Esophagus squamous epithelium (tissue), 5 donors: ENCODE measurements at regions not wholly inside any gene's neighbourhood (a gene's known extent, or its start where the extent isn't known, plus 50 kb on each side); places are given as distances from the start of the nearest gene placed in this dataset.
"Not testable (repeated sequence)": the region's sequence is repeated elsewhere in the genome, so short reads cannot be mapped to it uniquely, and the experiment has no call there.

ENCODE experiments used
- DNase-seq: peaks from one replicate; lab custom pipeline; 2025; lab: John Stamatoyannopoulos, UW
- H3K27ac ChIP-seq, 4 donors: fragments of 200-600 bp; sonication (generic); one replicate each; pipeline ENCODE4 v1.5.1; 2016 to 2019; ENCODE audit warnings: mild to moderate bottlenecking in 1 of 4
- H3K27me3 ChIP-seq, 4 donors: fragments of 200-600 bp; sonication (generic); 1 replicate in 3 of 4; 2 replicates in 1 of 4; pipeline versions ENCODE4 v1.5.1 to v1.6.0; 2017 to 2021; ENCODE audit warnings: antibody characterized with exemption in 1 of 4
- H3K36me3 ChIP-seq, 3 donors: fragments of 200-600 bp; sonication (generic); one replicate each; pipeline ENCODE4 v1.5.1; 2016 to 2019
- H3K4me1 ChIP-seq, 3 donors: fragments of 200-600 bp; sonication (generic); one replicate each; pipeline ENCODE4 v1.5.1; 2017 to 2019
- H3K4me3 ChIP-seq, 4 donors: fragments of 200-600 bp; sonication (generic); 1 replicate in 3 of 4; 2 replicates in 1 of 4; pipeline ENCODE4 v1.5.1; 2016 to 2019; ENCODE audit warnings: mild to moderate bottlenecking in 2 of 4, moderate library complexity in 1 of 4
- H3K9me3 ChIP-seq, 3 donors: fragments of 200-600 bp; sonication (generic); one replicate each; pipeline ENCODE4 v1.5.1; 2016 to 2019
- POLR2A ChIP-seq, 4 donors: fragments of 450-650 bp; IDR thresholded peaks; one replicate each; pipeline ENCODE4 v1.6.1; 2017; ENCODE audit warnings: antibody characterized with exemption in 4 of 4, mild to moderate bottlenecking in 4 of 4, moderate library complexity in 3 of 4
- WGBS, 2 donors: methylation state at CpG; one replicate each; pipeline ENCODE4 v1.1.5; 2018; 5-methylcytosine and 5-hydroxymethylcytosine counted together
- intact Hi-C: fragments of 100-400 bp; cut with DNase I; formaldehyde crosslinking; loops from one replicate; pipeline ENCODE4 v1.15.0; 2022
- TF ChIP-seq, protein P1 (sequence below), 6 experiments: fragments of 450-650 bp in 4 of 6; fragments of 200-600 bp in 2 of 6; sonication (generic) in 2 of 6; IDR thresholded peaks; one replicate each; pipeline ENCODE4 v1.5.1; 2016 to 2019; ENCODE audit warnings: antibody characterized with exemption in 6 of 6, mild to moderate bottlenecking in 4 of 6, moderate library complexity in 4 of 6
- donor health status: DM: yes; HTN: yes; CAD: no.

DNA sequence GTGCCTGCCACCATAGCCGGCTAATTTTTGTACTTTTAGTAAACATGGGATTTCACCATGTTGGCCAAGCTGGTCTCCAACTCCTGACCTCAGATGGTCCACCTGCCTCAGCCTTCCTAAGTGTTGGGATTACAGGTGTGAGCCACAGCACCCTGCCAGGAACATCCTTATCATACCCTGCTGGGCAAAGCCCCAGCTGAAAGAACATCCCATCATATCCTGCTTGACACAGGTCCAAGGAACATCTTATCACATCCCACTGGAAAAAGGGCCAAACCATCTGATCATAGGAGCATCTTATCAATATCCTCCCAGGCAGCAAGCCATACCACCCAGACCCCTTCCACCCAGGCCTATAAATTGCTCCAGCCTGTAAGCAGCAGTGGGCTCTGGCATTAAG, 1109.2 kb upstream of the CDH8 start:
- Histone ChIP-seq H3K27me3 (no peaks in the 10 kb centered on the region), H3K4me3 (no peak overlapping the region), H3K9me3 (no peaks in the 10 kb centered on the region), H3K4me1 (no peaks in the 10 kb centered on the region), H3K36me3 (no peaks in the 10 kb centered on the region), H3K27ac (no peak overlapping the region)
- no peak for TF ChIP-seq POLR2A (IDR thresholded peaks at IDR 0.05)
- TF ChIP-seq, protein P1, sequence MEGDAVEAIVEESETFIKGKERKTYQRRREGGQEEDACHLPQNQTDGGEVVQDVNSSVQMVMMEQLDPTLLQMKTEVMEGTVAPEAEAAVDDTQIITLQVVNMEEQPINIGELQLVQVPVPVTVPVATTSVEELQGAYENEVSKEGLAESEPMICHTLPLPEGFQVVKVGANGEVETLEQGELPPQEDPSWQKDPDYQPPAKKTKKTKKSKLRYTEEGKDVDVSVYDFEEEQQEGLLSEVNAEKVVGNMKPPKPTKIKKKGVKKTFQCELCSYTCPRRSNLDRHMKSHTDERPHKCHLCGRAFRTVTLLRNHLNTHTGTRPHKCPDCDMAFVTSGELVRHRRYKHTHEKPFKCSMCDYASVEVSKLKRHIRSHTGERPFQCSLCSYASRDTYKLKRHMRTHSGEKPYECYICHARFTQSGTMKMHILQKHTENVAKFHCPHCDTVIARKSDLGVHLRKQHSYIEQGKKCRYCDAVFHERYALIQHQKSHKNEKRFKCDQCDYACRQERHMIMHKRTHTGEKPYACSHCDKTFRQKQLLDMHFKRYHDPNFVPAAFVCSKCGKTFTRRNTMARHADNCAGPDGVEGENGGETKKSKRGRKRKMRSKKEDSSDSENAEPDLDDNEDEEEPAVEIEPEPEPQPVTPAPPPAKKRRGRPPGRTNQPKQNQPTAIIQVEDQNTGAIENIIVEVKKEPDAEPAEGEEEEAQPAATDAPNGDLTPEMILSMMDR (IDR thresholded peaks at IDR 0.05), result no peak
- WGBS, 2 donors, result 89 to 100% methylated on average over 1 of the region's 1 CpG
- intact Hi-C loops, result no loop called here
- no peak for DNase-seq

DNA sequence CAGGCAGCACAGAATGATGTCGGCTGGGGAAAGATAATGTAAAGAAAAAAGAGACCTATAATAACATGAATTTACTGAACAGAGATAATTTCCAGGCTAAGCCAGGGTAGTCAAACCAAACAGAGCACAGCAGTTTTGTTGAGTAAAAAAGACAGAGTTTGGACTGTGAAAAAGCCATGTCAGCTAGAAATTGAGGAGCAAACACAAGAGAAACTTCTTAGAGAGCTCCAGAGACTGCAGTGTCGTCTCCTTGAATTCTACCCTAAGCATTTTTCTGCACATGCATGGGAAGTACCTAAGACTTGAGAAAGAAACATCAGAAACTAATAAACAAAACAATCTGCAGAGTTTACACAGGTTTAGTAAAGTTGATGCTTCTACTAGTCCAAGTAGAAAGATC, 1098.8 kb upstream of the CDH8 start:
- H3K4me3 ChIP-seq, result no peak overlapping the region
- 64 to 67% methylated on average over 2 of the region's 2 CpGs for WGBS, 2 donors
- intact Hi-C loops, result no loop called here

DNA sequence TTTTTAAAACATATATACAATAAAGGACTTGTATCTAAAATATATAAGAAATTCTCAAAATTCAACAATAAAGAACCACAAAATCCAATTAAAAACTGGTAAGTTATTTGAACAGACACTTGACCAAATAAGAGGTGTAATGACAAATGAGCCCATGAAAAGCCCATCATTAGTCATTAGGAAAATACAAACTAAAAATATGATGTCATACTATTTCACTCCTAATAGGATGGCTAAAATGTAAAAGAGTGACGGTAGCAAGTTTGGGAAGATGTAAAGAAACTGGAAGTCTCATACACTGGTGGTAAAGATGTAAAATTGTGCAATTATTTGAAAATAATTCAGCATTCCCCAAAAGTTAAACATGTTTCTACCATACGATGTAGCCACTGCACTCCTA, 1095.3 kb upstream of the CDH8 start:
- no peaks in the 10 kb centered on the region for H3K27me3 ChIP-seq
- no peak overlapping the region for H3K27ac ChIP-seq
- peaks cover 0 to 15% (median 0%) of the 10 kb centered on the region in 3 donors for H3K9me3 ChIP-seq
- H3K36me3 ChIP-seq, result no peaks in the 10 kb centered on the region
- DNase-seq, result no peak
- H3K4me3 ChIP-seq, result no peak overlapping the region
- intact Hi-C loops, result no loop called here
- WGBS, 2 donors, result 62 to 70% methylated on average over 2 of the region's 2 CpGs
- no peaks in the 10 kb centered on the region for H3K4me1 ChIP-seq
- TF ChIP-seq, protein P1 (IDR thresholded peaks at IDR 0.05), result no peak
- no peak for TF ChIP-seq POLR2A (IDR thresholded peaks at IDR 0.05)

More for the DNA sequence above, 1098.8 kb upstream of the CDH8 start:
- no peaks in the 10 kb centered on the region for H3K4me1 ChIP-seq
- DNase-seq, result no peak
- no peaks in the 10 kb centered on the region for H3K36me3 ChIP-seq
- no peak for TF ChIP-seq POLR2A (IDR thresholded peaks at IDR 0.05)
- TF ChIP-seq, protein P1 (IDR thresholded peaks at IDR 0.05), result no peak
- no peaks in the 10 kb centered on the region for H3K27me3 ChIP-seq
- H3K27ac ChIP-seq, result no peak overlapping the region
- H3K9me3 ChIP-seq, result peaks cover 0 to 6% (median 0%) of the 10 kb centered on the region in 3 donors

DNA sequence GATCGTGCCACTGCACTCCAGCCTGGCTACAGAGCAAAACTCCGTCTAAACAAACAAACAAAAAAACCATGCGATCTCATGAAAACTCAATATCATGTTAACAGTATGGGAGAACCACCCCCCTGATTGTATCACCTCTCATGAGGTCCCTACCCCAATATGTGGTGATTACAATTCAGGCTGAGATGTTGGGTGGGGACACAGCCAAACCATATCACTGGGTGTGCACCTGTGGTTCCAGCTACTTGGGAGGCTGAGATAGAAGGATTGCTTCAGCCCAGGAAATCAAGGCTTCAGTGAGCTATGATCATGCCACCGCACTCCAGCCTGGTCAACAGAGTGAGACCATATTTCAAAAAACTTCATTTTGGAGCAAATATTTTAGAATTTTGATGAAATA, 1094.7 kb upstream of the CDH8 start:
- no peaks in the 10 kb centered on the region for H3K4me1 ChIP-seq
- DNase-seq, result no peak
- no peak for TF ChIP-seq POLR2A (IDR thresholded peaks at IDR 0.05)
- TF ChIP-seq, protein P1 (IDR thresholded peaks at IDR 0.05), result no peak
- H3K27me3 ChIP-seq, result no peaks in the 10 kb centered on the region
- WGBS, 2 donors, result 84 to 93% methylated on average over 4 of the region's 4 CpGs
- intact Hi-C loops, result no loop called here
- H3K9me3 ChIP-seq, result peaks cover 0 to 15% (median 0%) of the 10 kb centered on the region in 3 donors
- no peak overlapping the region for H3K27ac ChIP-seq
- no peaks in the 10 kb centered on the region for H3K36me3 ChIP-seq
- H3K4me3 ChIP-seq, result no peak overlapping the region

DNA sequence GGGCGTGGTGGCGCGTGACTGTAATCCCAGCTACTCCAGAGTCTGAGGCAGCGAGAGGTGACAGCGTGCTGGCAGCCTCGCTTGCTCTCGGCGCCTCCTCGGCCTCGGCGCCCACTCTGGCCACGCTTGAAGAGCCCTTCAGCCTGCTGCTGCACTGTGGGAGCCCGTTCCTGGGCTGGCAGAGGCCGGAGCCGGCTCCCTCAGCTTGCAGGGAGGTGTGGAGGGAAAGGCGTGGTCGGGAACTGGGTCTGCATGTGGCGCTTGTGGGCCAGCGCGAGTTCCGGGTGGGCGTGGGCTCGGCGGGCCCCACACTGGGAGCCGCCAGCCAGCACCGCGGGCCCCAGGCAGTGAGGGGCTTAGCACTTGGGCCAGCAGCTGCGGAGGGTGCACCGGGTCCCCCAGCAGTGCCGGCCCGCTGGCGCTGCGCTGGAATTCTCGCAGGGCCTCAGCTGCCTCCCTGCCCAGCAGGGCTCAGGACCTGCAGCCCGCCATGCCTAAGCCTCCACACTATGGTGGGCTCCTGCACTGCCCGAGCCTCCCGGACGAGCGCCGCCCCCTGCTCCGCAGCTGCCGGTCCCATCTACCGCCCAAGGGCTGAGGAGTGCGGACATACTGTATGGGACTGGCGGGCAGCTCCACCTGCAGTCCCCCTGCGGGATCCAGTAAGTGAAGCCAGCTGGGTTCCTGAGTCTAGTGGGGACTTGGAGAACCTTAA, 1093.3 kb upstream of the CDH8 start:
- 91 to 97% methylated on average over 10 to 18 of the region's 46 CpGs for WGBS, 2 donors
- H3K27ac ChIP-seq, result no peak overlapping the region
- no peaks in the 10 kb centered on the region for H3K27me3 ChIP-seq
- H3K36me3 ChIP-seq, result no peaks in the 10 kb centered on the region
- no peak for DNase-seq
- intact Hi-C loops, result no loop called here
- TF ChIP-seq, protein P1 (IDR thresholded peaks at IDR 0.05), result no peak
- no peak for TF ChIP-seq POLR2A (IDR thresholded peaks at IDR 0.05)
- H3K9me3 ChIP-seq, result peaks cover 0 to 15% (median 0%) of the 10 kb centered on the region in 3 donors
- no peaks in the 10 kb centered on the region for H3K4me1 ChIP-seq
- no peak overlapping the region for H3K4me3 ChIP-seq

DNA sequence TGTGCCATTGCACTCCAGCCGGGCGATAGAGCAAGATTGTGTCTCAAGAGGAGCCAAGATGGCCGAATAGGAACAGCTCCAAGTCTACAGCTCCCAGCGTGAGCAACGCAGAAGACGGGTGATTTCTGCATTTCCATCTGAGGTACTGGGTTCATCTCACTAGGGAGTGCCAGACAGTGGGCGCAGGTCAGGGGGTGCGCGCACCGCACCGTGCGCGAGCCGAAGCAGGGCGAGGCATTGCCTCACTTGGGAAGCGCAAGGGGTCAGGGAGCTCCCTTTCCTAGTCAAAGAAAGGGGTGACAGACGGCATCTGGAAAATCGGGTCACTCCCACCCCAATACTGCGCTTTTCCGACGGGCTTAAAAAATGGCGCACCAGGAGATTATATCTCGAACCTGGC, 1083.7 kb upstream of the CDH8 start:
- H3K27ac ChIP-seq, result not testable (repeated sequence)

More for the DNA sequence above, 1083.7 kb upstream of the CDH8 start:
- H3K4me1 ChIP-seq, H3K9me3 ChIP-seq, H3K4me3 ChIP-seq, DNase-seq, H3K36me3 ChIP-seq, H3K27me3 ChIP-seq, intact Hi-C loops: not testable (repeated sequence)
- 93 to 96% methylated on average over 16 to 23 of the region's 23 CpGs for WGBS, 2 donors
